Kidney (tissue), 13 donors: ENCODE measurements at regions not wholly inside any gene's neighbourhood (a gene's known extent, or its start where the extent isn't known, plus 50 kb on each side); places are given as distances from the start of the nearest gene placed in this dataset.

Source experiments
- DNase-seq, 5 donors: peaks; one replicate each; pipeline ENCODE4 v3.0.0-alpha.2; 2013 to 2020
- FAIRE-seq: peaks from 2 replicates; lab custom pipeline; 2012; peaks lifted over from hg19 to GRCh38; lab: Jason Lieb, UNC
- H3K27ac ChIP-seq, 2 donors: one replicate each; pipeline ENCODE4 v1.7.0; 2013; ENCODE audit warnings: low read depth in 2 of 2, low read length in 2 of 2, inconsistent platforms in 1 of 2
- H3K27me3 ChIP-seq: one replicate; pipeline ENCODE4 v1.7.1; 2013; ENCODE audit warnings: low read length, inconsistent platforms; ENCODE audit not compliant: control insufficient read depth, insufficient read depth
- H3K36me3 ChIP-seq, 3 donors: one replicate each; pipeline versions ENCODE4 v1.7.0 to v1.7.1; 2013; ENCODE audit warnings: low read length in 3 of 3, control low read depth in 1 of 3, inconsistent platforms in 1 of 3; ENCODE audit not compliant: insufficient read depth in 3 of 3, control insufficient read depth in 2 of 3
- H3K4me1 ChIP-seq, 3 donors: one replicate each; pipeline versions ENCODE4 v1.7.0 to v1.7.1; 2013; ENCODE audit warnings: low read length in 3 of 3, inconsistent platforms in 1 of 3, low read depth in 1 of 3; ENCODE audit not compliant: control insufficient read depth in 2 of 3, insufficient read depth in 2 of 3
- H3K4me3 ChIP-seq, 3 donors: one replicate each; pipeline versions ENCODE4 v1.7.0 to v1.8.1; 2013; ENCODE audit warnings: low read length in 3 of 3, control low read depth in 1 of 3, inconsistent platforms in 1 of 3
- H3K9ac ChIP-seq, 3 donors: one replicate each; pipeline versions ENCODE4 v1.7.0 to v1.7.1; 2013; ENCODE audit warnings: low read length in 3 of 3, control low read depth in 1 of 3, inconsistent platforms in 1 of 3
- H3K9me3 ChIP-seq, 3 donors: one replicate each; pipeline versions ENCODE4 v1.7.0 to v1.7.1; 2013; ENCODE audit warnings: low read length in 3 of 3, control low read depth in 1 of 3, inconsistent platforms in 1 of 3; ENCODE audit not compliant: control insufficient read depth in 2 of 3, insufficient read depth in 1 of 3
- intact Hi-C: fragments of 100-400 bp; cut with DNase I; formaldehyde crosslinking; loops from one replicate; pipeline ENCODE4 v1.11.1; 2022
- TF ChIP-seq, protein P1 (sequence below): IDR thresholded peaks from 3 replicates; pipeline ENCODE4 v1.5.1; 2012; ENCODE audit warnings: mild to moderate bottlenecking, moderate library complexity, borderline replicate concordance; ENCODE audit not compliant: insufficient read depth; ENCODE audit errors: extremely low read depth
- donor health status: control.
- donor health status: control.
- donor health status: control.
- donor health status: control.
- donor health status: control.
- donor health status: DM: yes; HTN: yes; CAD: no.
- donor health status: Normal renal cell carcinoma (clear cell type).

DNA sequence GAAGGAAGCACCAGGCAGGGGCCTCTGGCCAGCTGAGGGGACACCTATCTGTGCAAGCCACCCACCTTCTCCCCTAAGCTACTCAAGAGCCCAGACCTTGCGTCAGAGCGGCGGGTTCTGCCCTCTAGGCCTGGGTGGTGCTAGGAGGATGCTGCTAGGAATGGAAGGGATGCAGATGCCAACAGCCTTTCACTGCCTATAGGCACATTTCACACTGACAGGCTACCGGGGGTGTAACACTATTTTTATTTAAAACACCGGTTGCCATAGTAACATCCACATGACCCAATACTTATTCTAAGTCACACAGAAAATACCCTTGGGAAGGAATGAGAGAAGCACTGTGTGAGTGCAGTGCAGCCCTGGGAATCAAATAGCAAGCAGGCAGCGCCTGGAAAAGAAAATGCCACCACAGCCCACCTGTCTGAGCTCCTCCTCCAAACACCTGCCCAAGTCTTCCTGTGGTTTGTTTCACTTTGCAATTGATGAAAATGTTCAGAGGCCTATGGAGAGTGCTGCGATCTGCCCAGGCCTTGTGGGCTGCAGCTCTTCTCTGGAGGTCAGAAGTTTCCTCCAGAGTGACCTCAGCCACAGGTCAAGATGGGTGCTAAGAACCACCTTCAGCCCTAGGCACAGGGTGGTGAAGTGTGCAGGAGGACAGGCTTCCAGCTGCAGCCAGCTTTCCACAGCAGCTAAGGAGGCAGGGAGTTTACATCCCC lies 113.5 kb upstream of the TOPAZ1 start:
- TF ChIP-seq, protein P1, sequence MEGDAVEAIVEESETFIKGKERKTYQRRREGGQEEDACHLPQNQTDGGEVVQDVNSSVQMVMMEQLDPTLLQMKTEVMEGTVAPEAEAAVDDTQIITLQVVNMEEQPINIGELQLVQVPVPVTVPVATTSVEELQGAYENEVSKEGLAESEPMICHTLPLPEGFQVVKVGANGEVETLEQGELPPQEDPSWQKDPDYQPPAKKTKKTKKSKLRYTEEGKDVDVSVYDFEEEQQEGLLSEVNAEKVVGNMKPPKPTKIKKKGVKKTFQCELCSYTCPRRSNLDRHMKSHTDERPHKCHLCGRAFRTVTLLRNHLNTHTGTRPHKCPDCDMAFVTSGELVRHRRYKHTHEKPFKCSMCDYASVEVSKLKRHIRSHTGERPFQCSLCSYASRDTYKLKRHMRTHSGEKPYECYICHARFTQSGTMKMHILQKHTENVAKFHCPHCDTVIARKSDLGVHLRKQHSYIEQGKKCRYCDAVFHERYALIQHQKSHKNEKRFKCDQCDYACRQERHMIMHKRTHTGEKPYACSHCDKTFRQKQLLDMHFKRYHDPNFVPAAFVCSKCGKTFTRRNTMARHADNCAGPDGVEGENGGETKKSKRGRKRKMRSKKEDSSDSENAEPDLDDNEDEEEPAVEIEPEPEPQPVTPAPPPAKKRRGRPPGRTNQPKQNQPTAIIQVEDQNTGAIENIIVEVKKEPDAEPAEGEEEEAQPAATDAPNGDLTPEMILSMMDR: no peak
- no peak overlapping the region for H3K4me3 ChIP-seq
- no peak overlapping the region for H3K27ac ChIP-seq
- intact Hi-C loops: no loop called here
- no peaks in the 10 kb centered on the region for H3K4me1 ChIP-seq
- no peaks in the 10 kb centered on the region for H3K36me3 ChIP-seq
- H3K27me3 ChIP-seq: no peaks in the 10 kb centered on the region
- no peak for FAIRE-seq
- H3K9me3 ChIP-seq: no peaks in the 10 kb centered on the region
- DNase-seq: peak in 2 of 5 donors; percentile 9 to 19
- no peak overlapping the region for H3K9ac ChIP-seq

DNA sequence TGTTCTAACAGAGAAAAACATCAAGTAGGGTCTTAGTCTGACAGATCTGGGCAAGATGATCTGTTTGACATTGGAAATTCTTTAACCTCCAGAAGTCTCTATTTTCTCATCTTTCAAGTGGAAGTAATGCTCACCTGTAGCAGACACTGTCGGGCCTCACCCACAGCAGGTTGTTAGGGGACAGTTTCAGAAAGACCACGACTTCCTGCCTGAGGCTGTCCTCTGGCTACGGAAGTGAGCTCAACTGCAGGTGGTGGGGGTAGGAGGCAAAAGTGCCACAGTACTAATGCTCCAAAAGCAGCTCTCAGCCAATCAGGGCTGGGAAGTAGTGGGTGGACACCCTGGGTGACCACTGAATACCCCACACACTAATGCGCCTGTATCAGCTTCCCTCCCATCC lies 111.4 kb upstream of the TOPAZ1 start:
- intact Hi-C loops: no loop called here
- H3K9ac ChIP-seq: no peak overlapping the region
- H3K36me3 ChIP-seq: no peaks in the 10 kb centered on the region
- no peak overlapping the region for H3K27ac ChIP-seq
- H3K4me1 ChIP-seq: no peaks in the 10 kb centered on the region
- FAIRE-seq (no peak), DNase-seq (no peak)
- H3K27me3 ChIP-seq: no peaks in the 10 kb centered on the region
- no peak overlapping the region for H3K4me3 ChIP-seq
- no peaks in the 10 kb centered on the region for H3K9me3 ChIP-seq
- TF ChIP-seq, protein P1: no peak

DNA sequence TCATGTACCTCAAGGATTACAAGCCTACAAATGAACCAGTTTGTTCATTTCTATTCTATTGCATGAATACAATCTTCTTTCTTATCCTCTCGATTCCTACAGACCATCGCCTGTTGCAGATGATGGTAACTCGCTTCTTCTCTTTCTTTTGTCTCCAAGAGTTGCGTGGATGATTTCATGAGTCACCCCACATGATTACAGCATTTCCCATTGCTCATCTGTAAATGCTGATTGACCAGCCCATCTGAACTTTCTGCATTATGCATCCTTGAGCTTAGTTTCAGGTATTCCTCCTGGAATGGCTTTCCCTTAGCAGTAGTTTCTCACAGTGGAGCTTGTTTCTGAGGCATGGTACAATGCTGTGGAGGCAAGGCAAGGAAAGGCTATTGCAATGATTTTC lies 109.6 kb upstream of the TOPAZ1 start:
- Histone ChIP-seq H3K9me3 (no peaks in the 10 kb centered on the region), H3K36me3 (no peaks in the 10 kb centered on the region), H3K27me3 (no peaks in the 10 kb centered on the region), H3K4me1 (no peaks in the 10 kb centered on the region), H3K27ac (no peak overlapping the region), H3K9ac (no peak overlapping the region), H3K4me3 (no peak overlapping the region)
- FAIRE-seq (no peak), DNase-seq (no peak)
- intact Hi-C loops: no loop called here
- TF ChIP-seq, protein P1: no peak

DNA sequence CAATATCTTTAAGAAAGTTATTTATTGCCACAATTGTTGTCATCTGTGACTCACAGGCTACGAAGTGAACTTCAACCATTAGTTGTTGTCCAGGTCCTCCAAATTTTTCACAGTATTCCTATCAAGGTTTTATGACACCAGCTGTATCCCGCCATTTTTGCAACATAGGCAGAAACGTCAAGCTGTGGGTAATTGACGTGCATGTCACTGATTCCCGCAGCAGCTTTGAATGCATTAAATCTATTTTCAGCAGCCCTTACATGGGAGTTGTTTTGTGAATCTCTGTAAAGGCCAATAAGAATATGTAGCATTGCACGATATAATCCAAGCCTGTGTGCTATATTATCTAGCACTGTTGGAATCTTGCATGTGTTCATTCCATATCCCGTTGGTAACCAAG lies 109.1 kb upstream of the TOPAZ1 start:
- TF ChIP-seq, protein P1: no peak
- no peak for FAIRE-seq
- intact Hi-C loops: no loop called here

More for the DNA sequence above, 109.1 kb upstream of the TOPAZ1 start:
- no peaks in the 10 kb centered on the region for H3K4me1 ChIP-seq
- DNase-seq: no peak
- no peak overlapping the region for H3K4me3 ChIP-seq
- no peaks in the 10 kb centered on the region for H3K9me3 ChIP-seq
- no peak overlapping the region for H3K9ac ChIP-seq
- H3K36me3 ChIP-seq: no peaks in the 10 kb centered on the region
- no peak overlapping the region for H3K27ac ChIP-seq
- no peaks in the 10 kb centered on the region for H3K27me3 ChIP-seq
